ENCODE measurements at regions not wholly inside any gene's neighbourhood (a gene's known extent, or its start where the extent isn't known, plus 50 kb on each side); places are given as distances from the start of the nearest gene placed in this dataset.

GRCh38 chr1:37394574-37395464 is 79.6 kb upstream of the ZC3H12A start:
- intact Hi-C loops (cut with micrococcal nuclease) = no loop called here
- Histone ChIP-seq H3K9ac (ENCODE audit: low read length) (no peak overlapping the region), H4K20me1 (ENCODE audit: control insufficient read depth, insufficient read depth, low read length, poor library complexity, severe bottlenecking) (no peaks in the 10 kb centered on the region), H3K36me3 (replicated peaks in 1 of 2; ENCODE audit: control extremely low read depth in 1 of 2, control insufficient read depth in 1 of 2, extremely low read depth in 1 of 2, insufficient read depth in 2 of 2, low read length in 1 of 2) (no peaks in the 10 kb centered on the region), H3K27ac (ENCODE audit: low read length in 2 of 2) (no peak overlapping the region), H3K9me3 (ENCODE audit: control extremely low read depth in 1 of 3, control insufficient read depth in 2 of 3, insufficient read depth in 1 of 3, low read length in 2 of 3) (no peaks in the 10 kb centered on the region), H2AFZ (ENCODE audit: insufficient read depth, low read depth, low read length, poor library complexity, severe bottlenecking) (no peak overlapping the region), H3K79me2 (ENCODE audit: control insufficient read depth, insufficient read depth, low read length) (no peaks in the 10 kb centered on the region), H3K4me2 (replicated peaks; ENCODE audit: low read depth, low read length, poor library complexity, severe bottlenecking) (no peak overlapping the region), H3K27me3 (replicated peaks in 1 of 4; ENCODE audit: control extremely low read depth in 1 of 4, control insufficient read depth in 3 of 4, insufficient read depth in 4 of 4, low read length in 3 of 4) (peaks cover 0 to 22% (median 5%) of the 10 kb centered on the region in 4 experiments), H3K4me3 (ENCODE audit: control extremely low read depth in 1 of 5, extremely low read depth in 1 of 5, insufficient read depth in 1 of 5, low read depth in 2 of 5, low read length in 4 of 5) (no peak overlapping the region), H3K4me1 (ENCODE audit: control insufficient read depth in 2 of 2, insufficient read depth in 2 of 2, low read length in 2 of 2) (no peaks in the 10 kb centered on the region)
- CTCF ChIA-PET = no interaction called here
- POLR2A ChIA-PET = no interaction called here
- H3K9me3 Mint-ChIP-seq (ENCODE audit: insufficient read depth) = no peaks in the 10 kb centered on the region
- ATAC-seq (ENCODE audit: low read depth) = no peak
- H3K4me3 Mint-ChIP-seq = no peak overlapping the region
- no peak for DNase-seq
- 41% methylated on average over 10 of the region's 10 CpGs for WGBS (ENCODE audit: insufficient coverage)
- no peak overlapping the region for H3K27ac Mint-ChIP-seq
- peaks cover 43% of the 10 kb centered on the region for H3K27me3 Mint-ChIP-seq
- no peaks in the 10 kb centered on the region for H3K4me1 Mint-ChIP-seq
- TF ChIP-seq CTCF (IDR thresholded peaks at IDR 0.05) (no peak), EZH2 (IDR thresholded peaks at IDR 0.05; ENCODE audit: borderline replicate concordance, insufficient read depth, low read depth, low read length, poor library complexity, severe bottlenecking) (no peak)

- intact Hi-C loops (cut with micrococcal nuclease) = no loop called here
- Mint-ChIP-seq H3K4me3 (no peak overlapping the region), H3K4me1 (no peaks in the 10 kb centered on the region), H3K27me3 (peaks cover 41% of the 10 kb centered on the region), H3K27ac (no peak overlapping the region), H3K9me3 (ENCODE audit: insufficient read depth) (no peaks in the 10 kb centered on the region)
- DNase-seq (no peak), ATAC-seq (ENCODE audit: low read depth) (no peak)
- Histone ChIP-seq H3K27ac (ENCODE audit: low read length in 2 of 2) (no peak overlapping the region), H3K79me2 (ENCODE audit: control insufficient read depth, insufficient read depth, low read length) (no peaks in the 10 kb centered on the region), H4K20me1 (ENCODE audit: control insufficient read depth, insufficient read depth, low read length, poor library complexity, severe bottlenecking) (no peaks in the 10 kb centered on the region), H3K4me3 (ENCODE audit: control extremely low read depth in 1 of 5, extremely low read depth in 1 of 5, insufficient read depth in 1 of 5, low read depth in 2 of 5, low read length in 4 of 5) (no peak overlapping the region), H3K36me3 (replicated peaks in 1 of 2; ENCODE audit: control extremely low read depth in 1 of 2, control insufficient read depth in 1 of 2, extremely low read depth in 1 of 2, insufficient read depth in 2 of 2, low read length in 1 of 2) (no peaks in the 10 kb centered on the region), H3K4me2 (replicated peaks; ENCODE audit: low read depth, low read length, poor library complexity, severe bottlenecking) (no peak overlapping the region), H3K4me1 (ENCODE audit: control insufficient read depth in 2 of 2, insufficient read depth in 2 of 2, low read length in 2 of 2) (no peaks in the 10 kb centered on the region), H3K27me3 (replicated peaks in 1 of 4; ENCODE audit: control extremely low read depth in 1 of 4, control insufficient read depth in 3 of 4, insufficient read depth in 4 of 4, low read length in 3 of 4) (peaks cover 0 to 22% (median 5%) of the 10 kb centered on the region in 4 experiments), H2AFZ (ENCODE audit: insufficient read depth, low read depth, low read length, poor library complexity, severe bottlenecking) (no peak overlapping the region), H3K9ac (ENCODE audit: low read length) (no peak overlapping the region), H3K9me3 (ENCODE audit: control extremely low read depth in 1 of 3, control insufficient read depth in 2 of 3, insufficient read depth in 1 of 3, low read length in 2 of 3) (no peaks in the 10 kb centered on the region)
- TF ChIP-seq CTCF (IDR thresholded peaks at IDR 0.05) = no peak
- no peak for TF ChIP-seq EZH2 (IDR thresholded peaks at IDR 0.05; ENCODE audit: borderline replicate concordance, insufficient read depth, low read depth, low read length, poor library complexity, severe bottlenecking)
- POLR2A ChIA-PET = no interaction called here
- CTCF ChIA-PET = no interaction called here
- 91% methylated on average over 3 of the region's 8 CpGs for WGBS (ENCODE audit: insufficient coverage)
Measured at GRCh38 chr1:37398096-37398495, 76.3 kb upstream of the ZC3H12A start.
